Cerebellar nuclear complex (tissue), 1 donor: ENCODE measurements at regions not wholly inside any gene's neighbourhood (a gene's known extent, or its start where the extent isn't known, plus 50 kb on each side); places are given as distances from the start of the nearest gene placed in this dataset.

Experiments
- DNase-seq, 2 experiments: peaks; one replicate each; lab custom pipeline; 2025; lab: John Stamatoyannopoulos, UW

DNA sequence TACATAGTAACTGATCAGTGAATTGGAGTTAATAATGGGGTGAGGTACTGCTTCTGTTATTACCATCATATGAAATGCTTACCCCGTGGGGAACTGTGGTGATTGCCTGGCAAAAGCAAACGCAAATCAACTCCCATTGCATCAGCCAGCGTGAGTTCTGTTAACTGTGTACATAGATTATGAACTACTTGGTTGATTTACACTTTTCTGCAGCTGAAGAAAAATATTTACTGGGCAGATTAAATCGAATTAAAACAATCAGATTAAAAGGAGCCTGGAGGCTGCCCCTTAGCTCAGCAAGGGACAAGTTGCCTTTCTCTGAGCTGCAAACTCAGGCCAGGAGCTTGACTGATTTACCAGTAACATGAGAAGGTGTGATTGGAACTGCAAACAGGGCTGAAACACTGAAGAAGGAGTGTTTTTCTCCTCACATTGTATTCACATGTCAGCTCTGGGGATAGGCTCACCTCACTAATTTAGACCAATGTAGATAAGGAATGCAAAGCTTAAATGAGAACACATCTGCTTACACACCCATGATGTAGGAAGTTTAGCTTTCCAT is 220.1 kb downstream of the OSR1 start:
- no peak for DNase-seq

DNA sequence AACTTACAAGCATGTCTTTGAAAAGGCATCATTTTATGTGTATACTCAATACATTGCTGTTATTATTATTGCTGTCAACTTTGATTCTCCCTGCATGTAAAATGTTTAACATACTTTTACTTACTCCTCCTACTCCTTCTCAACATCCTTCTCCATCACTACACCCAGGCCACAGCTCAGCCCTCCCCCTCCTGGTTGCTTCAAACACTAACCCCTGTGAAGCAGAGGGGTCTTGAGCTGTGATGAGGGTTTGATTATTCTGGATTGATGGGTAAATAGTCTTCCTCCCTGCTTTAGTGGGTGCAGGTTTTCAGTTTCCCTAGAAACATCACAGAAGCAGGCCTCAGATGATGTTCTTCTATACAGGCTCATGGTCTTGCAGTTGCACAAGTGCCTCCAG is 221.0 kb downstream of the OSR1 start:
- no peak for DNase-seq

DNA sequence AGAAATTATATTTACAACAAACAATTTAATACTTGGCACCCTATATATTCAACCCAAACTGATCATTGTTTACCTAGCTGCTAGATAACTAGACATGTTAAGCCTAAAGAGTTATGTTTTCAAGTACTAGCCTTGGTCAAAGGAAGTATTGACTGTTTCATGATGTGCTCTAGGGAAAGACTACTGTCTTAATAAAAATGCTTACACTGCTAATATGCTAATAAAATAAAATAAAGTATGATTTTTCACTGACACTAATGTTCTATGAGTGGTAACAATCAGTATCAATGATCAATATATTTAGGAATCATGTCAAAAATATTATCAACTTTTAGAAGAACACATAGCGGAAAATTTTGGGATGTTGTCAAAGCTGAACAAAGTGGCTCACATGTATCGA is 225.5 kb downstream of the OSR1 start:
- DNase-seq, result no peak

DNA sequence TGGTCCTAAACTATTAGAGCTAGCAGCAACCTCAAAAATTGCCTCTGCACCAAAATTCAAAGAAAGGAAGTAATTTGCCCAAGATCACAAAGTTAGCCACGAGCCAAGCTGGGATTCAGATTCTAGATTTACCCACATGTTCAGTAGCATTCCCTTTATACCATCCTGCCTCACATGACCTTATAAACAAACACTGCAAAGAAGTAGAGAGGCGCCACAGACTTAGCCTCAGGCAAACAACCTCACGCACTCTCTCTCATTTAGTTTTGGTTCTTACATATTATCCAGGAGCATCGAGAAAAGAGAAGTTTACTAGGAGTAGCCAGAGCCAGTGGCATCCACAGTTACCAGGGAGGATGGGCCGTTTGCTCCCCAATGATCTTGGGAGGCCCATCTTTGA is 226.6 kb downstream of the OSR1 start:
- no peak for DNase-seq

DNA sequence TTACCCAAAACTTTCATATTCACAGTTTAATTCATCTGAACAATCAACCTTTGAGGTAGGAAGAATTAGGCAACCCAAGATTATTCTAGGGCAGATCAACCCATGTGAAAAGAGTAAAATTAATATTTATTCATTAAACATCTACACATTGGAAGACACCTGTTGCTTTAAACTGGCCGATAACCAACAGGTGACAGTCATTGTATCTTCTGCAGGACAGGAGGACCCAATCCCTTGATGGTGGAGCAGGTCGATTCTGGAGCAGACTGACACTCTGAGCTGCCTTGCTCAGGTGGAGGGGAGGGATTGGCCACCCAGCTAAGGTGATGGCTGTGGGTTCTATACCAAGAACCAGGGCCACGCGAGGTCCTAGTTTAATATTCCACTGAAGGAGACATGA is 230.3 kb downstream of the OSR1 start:
- DNase-seq, result no peak

DNA sequence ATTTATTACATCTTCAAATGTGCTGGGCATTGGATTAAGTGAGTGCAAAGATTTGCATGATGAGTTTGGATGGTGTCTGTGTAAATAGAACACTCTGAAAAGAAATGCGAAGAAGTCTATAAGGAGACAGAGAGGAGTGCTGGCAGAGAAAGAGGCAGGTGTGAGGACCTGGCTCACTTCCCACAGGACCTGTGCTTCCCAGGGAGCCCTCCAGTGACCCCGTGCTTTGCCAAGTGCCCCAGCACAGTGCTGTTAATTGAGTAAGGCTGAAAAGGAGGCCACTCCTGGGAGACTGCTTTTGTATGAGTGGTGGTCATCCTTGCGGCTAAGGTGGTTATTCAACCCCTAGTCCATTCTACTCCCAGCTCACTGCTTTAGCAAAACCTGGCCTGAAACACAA is 230.8 kb downstream of the OSR1 start:
- DNase-seq, result no peak

DNA sequence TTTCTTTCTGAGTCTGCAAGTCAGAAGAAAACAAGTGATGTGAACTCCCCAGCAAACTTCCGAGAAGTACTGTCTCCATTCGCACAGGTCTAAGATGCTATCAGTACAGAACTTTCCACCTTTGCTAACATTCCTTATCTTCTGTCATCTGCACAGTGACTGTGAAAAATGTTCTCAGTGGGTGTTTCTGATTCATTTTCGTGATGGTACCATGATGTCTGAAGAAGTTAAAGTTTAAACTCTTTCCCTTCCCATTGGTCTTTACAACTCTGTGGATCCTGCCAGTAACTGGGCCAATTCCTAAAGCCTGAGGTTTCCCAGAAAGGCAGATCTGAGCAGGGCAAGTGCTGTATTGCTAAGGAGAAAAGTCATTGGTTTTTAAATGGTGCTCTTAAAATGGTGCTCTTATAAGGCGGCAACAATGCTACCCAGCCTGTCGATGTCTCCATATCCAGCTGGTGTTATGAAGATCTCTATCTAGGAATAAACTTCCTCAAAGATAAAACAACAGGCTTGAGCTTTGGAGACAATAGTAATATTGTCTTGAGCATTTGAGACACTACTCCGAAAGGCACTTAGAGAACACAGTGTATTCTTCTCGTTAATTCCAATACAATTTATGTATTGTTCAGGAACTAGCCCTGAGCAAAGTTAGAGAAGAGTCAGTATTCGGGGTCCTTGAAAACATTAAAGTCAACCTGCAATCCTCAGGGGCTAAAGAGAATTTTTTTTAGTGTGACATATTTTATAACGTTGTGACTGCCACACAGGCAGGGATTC is 232.3 kb downstream of the OSR1 start:
- DNase-seq, result no peak

DNA sequence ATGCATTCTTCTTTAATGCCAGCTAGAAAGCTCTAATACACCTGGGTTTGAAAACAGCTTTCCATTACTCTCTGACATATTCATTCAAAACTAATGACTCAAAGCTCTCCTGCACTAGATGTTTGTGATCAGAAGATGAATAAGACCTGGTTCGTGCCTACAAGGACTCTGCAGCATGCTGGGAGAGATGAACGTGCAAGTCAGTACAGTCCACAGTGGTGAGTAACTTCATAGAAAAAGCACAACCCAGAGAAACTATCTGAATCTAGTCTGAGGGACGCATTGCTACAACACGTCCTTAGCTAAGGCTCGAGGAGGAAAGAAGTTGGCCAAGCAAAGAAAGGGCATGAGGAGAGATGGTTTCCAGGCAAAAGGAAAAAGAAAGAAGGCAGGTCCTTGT is 234.3 kb downstream of the OSR1 start:
- DNase-seq, result no peak

GRCh38 chr2:19123556-19123955 is 234.9 kb downstream of the OSR1 start:
- DNase-seq, result no peak

GRCh38 chr2:19122220-19122619 is 236.2 kb downstream of the OSR1 start:
- DNase-seq, result no peak

GRCh38 chr2:19120941-19121750 is 237.3 kb downstream of the OSR1 start:
- no peak for DNase-seq

DNA sequence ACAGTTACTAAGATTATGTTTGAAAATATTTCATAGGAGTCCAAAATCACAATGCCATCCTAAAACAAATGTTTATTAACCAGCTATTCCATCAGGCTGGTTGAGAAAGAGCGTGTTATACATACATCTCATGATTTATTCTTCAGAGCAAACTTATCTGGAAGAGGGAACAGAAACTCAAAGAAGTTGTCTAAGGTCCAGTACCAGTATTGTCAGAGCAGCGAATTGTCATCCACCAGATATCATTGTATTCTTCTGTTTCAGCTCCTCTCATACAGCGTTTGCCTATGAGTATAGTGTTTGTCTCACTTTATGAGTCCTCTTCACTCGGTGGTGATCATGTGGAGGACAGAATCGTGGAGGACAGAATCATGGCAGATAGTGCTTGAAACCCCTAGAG is 238.2 kb downstream of the OSR1 start:
- DNase-seq, result no peak

DNA sequence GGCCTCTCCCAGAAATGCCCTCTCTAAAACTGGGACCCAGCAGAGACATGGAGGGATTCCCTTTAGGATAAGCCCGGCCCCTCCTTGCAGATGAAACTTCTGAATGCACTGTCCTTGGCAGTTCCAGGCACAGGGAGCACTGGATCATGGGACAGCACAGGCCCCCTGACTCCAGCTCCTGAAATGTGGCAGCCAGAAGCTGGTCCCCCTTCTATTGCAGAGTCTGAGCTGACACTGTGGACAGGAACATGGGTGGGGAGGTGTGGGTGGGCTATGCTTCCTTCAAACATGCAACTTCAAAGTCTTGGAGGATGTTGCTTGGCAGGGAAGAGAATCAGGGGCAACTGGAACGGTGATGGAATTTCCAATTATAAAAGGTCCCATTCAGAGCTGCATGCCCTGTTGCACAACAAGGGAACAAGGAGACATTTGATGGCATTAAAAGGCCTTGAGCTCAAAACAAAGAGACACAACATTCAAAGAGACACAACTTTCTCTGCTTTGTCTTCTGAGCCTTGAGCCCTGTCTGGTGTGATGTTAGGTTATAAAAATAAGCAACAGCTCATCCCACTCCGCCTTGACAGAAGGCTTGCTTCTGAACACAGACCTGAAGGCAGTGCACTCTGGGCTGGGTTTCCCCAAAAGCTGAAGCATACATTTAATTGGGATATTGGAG is 239.0 kb downstream of the OSR1 start:
- DNase-seq, result no peak

GRCh38 chr2:19116918-19117317 is 241.5 kb downstream of the OSR1 start:
- no peak for DNase-seq

- DNase-seq, result peak in 1 of 2 experiments; percentile 67
These were observed 243.6 kb downstream of the OSR1 start for GRCh38 chr2:19114754-19115231.

GRCh38 chr2:19114126-19114525 is 244.3 kb downstream of the OSR1 start:
- DNase-seq, result no peak

DNA sequence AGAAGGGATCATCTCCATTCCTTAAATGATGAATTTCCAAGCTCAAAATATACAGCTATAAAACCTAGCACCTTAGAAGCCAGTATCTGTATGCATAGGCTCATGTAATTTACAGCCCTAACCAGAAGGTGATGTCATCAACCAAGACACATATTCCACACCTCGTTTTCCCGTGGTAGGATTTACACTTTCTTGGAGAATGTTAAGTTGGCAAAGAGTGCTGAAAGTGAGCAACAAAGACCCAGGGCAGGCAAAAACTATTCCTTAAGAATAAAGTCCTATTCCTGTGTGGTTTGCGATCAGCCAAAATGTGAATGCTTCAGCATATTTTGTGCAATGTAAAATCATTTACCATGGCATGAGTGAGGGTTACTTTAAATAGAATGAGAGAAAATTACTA is 247.1 kb downstream of the OSR1 start:
- DNase-seq, result no peak

DNA sequence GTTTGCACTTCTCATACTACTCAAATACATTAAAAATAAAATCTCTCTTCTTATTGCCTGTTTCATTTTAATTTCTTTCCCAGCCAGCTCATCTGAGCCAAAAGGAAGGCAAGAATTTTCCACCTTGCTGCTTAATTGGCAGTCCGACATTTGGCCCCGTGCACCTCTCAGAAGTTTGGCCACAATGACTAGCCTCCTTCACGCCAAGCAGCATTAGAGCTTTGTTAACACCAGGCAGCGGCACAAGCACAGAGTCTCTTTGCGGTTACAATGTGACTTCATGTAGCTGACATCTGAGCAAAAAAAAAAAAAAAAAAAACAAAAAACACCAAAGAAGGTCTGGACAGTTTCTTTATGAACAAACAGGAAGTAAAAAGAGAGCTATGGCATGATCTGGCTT is 248.9 kb downstream of the OSR1 start:
- DNase-seq, result peak in 1 of 2 experiments; percentile 44

GRCh38 chr2:19106376-19106775 is 252.0 kb downstream of the OSR1 start:
- DNase-seq, result no peak

GRCh38 chr2:19104503-19104902 is 253.9 kb downstream of the OSR1 start:
- no peak for DNase-seq

- no peak for DNase-seq
These were observed 255.6 kb downstream of the OSR1 start for GRCh38 chr2:19102696-19103423.

- no peak for DNase-seq
These were observed 256.5 kb downstream of the OSR1 start for GRCh38 chr2:19101968-19102367.
